ENCODE measurements at regions not wholly inside any gene's neighbourhood (a gene's known extent, or its start where the extent isn't known, plus 50 kb on each side); places are given as distances from the start of the nearest gene placed in this dataset.

DNA sequence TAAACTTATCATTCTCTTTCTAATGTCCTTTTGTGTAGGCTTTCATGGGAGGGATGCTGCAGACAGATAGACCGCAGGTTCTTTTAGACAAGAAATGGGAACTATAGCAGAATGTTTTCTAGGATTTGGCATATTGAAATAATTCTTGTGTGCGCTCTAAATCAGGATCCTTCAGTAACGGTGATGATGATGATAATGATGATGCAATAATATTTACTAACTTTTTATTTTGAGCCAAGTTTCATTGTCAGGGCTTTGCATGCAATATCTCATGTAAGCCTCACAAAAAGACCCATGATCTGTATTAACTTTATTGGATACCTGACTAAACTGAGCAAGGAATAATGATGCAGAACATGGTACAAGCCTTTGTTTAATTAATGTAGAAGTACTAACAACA is 280.1 kb downstream of the HAO1 start:
- DNase-seq = no peak

DNA sequence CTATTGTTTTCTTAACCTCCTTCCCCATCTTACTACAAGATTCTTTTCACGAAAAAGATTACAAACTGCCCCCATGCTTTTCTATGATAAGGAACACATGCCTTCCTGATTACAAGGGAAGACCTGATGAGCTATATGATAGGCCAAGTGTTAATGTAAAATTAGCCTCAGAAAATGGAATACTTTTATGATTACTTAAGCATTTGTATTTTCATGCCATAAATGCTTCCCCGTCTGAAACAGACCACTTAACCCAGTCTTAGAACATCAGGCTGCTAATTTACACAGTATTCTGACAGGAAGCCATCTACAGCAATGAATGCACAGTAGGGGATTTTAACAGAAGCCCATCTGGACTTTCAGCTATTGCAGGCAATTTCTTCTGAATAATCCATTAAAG is 274.9 kb downstream of the HAO1 start:
- DNase-seq = peak in 1 of 2 experiments; percentile 9

DNA sequence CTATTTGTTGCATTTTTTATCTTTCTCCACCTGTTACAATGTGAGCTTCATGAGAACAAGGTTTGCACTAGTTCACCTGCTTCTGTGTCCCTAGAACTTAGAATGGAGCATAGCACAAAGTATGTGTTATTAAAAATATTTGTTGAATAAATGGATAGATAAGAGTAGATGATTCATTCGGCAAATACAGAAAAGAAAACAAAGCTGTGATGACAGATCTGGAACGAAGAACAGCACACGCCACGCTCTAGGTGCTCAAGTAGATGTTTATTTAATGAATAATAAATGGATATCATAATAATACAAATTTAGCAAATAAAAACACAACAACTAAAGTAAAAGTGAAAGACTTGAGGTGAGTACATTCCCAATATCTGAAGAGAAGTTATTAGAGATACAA is 273.1 kb downstream of the HAO1 start:
- no peak for DNase-seq

DNA sequence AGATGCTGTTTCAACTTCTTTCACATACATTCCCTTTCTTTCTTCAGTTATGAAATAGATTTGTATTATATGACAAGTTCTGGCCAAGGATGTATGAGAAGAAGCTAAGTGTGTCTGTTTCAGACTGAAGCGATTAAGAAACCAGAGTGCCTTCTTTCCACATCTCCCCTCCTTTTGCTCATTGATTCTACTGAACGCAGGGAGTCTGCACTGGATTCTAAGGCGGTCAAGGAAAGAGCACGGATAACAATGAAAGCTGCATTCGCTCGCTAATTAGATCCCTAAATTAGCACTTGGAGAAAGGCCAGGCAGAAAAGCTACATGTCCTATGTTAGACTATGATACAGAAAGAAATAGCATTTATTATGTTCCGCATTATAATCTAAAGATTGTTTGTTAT is 267.7 kb downstream of the HAO1 start:
- no peak for DNase-seq

DNA sequence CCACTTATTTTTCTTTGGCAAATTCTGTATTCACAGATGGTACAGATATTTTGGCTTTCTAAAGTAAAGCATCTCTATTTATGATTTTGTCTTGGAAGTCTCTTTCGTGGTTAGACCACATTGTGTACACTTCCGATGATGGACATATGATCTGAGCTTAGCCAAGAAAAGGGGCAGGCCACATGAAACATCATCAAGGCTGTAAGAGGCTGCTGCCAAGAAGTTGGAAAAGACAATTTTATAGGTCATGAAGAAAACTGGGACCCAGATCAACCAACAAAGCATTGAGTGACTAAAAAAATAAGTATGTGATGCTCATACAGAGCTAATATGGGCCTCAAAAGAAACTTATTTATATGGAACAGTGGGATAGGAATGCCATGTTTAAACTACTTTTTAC is 266.4 kb downstream of the HAO1 start:
- no peak for DNase-seq

DNA sequence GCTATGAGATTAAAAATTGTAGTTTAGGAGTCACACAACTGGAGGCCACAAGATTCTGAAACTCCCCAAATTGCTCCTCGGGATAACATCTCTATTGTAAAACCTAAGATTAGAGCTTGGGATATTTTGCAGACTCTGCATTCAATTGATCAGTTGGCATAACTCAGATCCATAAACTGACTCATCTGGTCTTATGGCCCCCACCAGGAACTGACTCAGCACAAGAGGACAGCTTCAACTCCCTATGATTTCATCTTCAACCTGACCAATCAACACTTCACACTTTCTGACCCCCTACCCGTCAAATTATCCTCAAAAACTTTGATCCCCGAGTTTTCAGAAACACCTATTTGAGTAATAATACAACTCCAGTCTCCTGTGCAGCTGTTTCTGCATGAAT is 257.3 kb downstream of the HAO1 start:
- no peak for DNase-seq

DNA sequence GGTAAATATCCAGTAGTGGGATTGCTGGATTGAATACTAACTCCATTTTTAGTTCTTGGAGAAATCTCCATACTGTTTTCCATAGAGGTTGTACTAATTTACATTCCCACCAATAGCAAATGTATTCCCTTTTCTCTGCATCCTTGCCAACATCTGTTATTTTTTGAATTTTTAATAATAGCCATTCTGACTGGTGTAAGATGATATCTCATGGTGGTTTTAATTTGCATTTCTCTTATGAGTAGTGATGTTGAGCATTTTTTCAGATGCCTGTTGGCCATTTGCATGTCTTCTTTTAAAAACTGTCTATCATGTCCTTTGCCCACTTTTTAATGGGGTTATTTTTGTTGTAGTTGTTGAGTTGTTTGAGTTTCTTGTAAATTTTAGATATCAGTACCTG is 253.2 kb downstream of the HAO1 start:
- DNase-seq = no peak

DNA sequence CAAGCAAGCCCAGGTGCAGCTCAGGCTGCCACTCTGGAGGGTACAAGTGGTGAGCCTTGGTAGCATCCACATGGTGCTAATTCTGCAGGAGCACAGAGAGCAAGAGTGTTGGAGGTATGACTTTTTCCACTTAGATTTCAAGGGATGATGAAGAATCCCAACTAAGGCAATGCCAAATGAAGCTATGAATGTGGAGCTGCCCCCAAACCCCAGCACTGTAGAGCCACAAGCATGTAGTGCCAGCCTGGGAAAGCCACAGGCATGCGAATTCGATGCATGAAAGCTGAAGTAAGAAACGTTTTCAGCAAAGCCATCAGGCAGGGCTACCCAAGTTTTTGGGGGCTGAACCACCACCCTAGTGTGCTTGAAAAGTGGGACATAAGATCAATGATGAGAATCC is 251.1 kb downstream of the HAO1 start:
- no peak for DNase-seq

DNA sequence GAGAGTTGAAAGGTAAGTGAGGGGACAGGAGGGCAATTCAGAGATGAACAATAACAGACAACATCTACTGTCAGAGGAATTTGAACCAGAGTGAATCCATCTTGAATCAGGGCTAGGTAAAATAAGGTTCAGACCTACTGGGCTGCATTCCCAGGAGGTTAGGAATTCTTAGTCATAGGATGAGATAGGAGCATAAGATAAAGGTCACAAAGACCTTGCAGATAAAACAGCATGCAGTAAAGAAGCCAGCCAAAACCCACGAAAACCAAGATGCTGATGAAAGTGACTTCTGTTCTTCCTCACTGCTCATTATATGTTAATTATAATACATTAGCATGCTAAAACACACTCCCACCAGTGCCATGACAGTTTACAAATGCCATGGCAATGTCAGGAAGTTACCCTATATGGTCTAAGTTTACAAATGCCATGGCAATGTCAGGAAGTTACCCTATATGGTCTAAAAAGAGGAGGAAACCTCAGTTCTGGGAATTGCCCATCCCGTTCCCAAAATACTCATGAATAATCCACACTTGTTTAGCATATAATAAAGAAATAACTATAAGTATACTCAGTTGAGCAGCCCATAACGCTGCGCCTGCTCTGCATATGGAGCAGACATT is 248.5 kb downstream of the HAO1 start:
- DNase-seq = no peak

DNA sequence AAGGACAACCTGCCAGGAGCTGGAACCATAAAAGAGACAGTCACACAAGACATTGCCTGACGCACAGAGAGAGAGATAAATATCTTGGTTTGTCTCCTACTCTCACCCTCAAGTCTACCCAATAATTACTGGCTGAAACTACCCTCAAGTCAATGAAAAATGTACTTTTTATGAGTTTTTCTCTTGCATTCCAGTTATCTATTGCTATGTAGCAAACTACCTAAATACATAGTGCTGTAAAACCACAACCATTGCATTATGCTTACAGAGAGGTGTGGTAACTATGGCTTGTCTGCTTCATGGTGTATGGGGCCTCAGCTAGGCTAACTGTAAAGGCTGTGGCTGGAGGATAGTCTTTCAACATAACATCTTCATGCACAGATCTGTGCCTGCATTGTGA is 247.8 kb downstream of the HAO1 start:
- no peak for DNase-seq

DNA sequence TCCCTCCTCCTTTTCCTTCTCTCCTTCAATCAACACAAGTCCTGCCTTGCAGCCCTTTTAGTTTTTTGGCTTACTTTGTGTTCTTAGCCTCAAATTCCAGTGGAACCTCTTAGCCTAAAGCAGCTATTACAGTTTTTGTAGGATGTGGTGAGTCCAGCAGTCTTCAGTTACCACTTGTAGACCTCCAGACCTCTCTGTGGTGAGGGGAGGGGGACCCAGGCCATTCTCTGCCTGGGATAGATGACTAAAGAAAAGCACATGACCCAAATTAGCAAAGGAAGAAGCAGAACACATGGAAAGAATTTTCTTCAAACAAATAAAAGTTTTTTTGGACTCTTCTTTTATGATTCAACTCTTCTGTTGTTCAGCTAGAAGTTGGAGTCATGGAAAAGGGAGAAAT is 246.5 kb downstream of the HAO1 start:
- no peak for DNase-seq

DNA sequence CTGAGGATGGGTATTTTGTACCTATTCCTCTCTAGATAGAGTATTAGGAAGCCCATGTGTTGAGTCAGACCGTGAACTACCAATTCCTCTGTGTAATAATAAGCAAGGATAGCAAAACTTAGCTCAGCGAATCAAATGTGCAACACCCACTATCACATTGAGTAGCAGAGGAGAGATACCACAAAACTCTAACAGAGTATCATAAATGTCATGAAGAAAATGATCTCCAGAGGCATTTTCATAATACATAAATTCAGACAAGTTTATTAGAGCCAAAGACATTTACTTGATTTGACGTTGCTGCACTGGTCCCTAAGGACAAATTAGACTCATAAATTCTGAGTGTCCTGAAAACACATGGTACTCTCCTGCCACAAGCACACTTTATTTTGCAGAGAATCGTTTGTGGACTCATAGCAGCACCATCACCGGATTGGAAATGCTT is 245.2 kb downstream of the HAO1 start:
- DNase-seq = no peak

DNA sequence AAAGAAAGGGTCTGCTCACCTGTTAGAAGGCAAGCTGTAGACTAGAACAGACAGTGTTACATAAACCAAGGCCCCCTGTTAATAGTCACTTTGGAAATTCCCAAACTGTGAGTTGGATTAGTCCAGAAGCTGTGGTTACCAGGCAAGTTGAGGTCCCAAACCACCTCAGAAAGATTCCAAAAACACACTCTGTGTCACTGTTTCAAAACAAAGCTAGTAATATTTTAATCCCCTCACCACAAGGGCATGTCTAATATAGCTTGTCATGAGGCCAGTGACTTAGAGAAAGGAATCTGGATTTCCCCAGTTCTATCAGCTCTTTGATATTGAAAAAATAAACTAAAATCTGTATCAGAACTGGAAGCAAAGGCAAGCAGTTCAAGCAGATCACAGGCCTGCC is 244.6 kb downstream of the HAO1 start:
- no peak for DNase-seq

DNA sequence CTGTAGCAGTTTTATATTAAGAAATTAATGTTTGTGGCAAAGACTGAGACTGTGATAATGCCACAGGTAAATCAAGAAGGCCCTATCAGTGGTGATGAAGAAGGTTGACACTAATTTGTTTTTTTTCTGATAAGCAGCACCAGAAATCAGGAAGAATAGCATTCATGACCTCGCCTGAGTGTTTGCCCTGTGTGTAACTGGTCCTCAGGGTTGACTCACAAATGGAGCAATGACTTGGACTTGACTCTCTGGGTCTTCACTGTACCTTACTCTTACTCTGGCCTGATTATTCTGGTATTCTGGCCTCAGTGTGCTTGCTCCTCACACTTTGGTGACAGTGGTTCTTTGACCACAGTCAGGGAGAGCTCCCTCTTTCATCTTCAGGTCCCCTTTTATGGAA is 243.9 kb downstream of the HAO1 start:
- no peak for DNase-seq

DNA sequence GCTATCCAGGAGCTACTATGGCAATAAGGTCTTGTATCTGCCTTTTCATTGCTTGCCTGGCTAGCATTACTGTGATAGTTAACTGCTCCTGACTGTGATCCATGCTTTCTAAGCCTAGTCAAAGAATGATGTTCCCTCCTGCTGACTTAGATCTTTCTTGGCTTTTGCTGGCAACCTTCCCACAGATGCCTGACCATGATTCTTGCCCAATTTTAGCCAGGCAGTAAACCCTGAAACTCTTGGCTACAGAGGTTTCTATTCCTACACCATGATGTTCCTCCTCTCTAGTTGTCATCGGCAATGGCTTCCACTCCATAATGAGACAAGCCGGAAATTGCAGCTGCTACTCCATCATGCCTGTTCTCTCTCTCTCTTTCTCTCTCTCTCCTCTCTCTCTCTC is 238.1 kb downstream of the HAO1 start:
- DNase-seq = no peak

DNA sequence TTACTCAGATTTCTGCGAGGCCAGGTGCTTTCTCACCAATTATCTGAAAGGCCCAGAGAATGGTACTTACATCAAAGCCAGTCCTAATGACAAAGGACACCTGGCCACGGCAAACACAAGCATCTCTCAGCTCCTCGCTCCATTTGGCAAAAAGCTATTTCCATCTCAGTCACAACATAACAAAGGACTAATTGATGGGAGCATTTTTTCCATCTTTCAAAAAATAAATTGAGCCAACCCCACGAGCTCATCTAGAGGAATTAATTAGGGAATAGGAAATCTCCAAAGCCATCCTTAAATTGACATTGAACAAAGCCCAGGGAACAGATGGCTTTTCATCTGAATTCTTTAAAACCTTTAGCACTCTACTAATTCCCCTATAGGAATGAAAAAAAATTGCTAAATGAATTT is 236.7 kb downstream of the HAO1 start:
- peak; percentile 40 to 73 for DNase-seq

DNA sequence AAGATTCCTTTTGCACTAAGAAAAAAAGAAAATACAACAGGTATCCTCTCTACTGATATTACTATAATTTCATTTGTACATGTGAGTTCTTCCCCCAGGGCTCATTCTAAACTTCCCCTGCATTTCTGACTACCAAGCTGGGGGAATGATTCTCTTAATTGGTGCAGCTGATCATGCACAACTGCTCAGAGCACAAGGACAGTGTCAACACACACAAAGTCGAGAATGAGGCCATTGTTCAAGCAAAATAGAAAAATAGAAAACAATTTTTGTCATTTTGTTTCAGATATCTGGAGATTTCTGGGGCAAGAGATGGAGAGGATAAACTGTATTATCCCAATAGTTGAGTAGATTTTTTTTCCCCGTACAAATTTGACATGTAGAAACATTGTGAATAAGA is 236.3 kb downstream of the HAO1 start:
- peak; percentile 40 to 65 for DNase-seq

DNA sequence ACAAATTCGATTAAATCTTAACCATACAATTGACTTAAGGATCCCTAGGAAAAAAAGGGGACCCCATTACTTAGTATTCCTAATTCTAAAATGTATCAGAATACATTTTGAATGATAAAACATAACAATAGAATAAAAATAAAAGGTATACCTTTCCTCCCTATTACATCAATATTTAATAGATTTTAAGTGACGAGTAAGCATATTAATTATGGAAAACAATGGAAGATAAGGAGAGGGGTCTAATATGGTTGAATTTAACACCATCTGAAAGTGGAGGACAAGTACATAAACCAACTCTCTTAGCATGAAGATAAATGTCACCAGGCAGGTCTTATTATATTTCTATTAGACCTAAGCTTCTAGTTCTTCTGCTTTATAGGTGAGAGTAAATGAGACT is 232.1 kb downstream of the HAO1 start:
- DNase-seq = no peak

DNA sequence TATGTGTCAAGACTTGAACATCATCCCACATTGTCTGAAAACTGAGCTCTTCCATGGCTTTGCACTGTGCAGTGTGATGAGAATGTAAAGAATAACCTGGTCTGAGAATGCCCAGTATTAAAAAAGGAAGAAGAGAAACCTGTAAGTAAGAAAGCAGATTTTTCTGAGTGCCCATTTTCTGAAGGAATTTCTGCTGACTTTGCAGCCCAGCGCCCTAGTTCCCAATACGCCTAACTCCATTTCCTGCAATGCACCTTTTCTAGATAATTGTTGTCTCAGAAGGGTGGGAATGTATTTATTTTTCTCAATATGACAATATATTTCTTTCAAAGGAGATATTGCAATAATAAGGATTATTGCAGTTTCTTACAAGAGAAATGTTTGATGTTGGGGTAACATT is 231.5 kb downstream of the HAO1 start:
- no peak for DNase-seq

DNA sequence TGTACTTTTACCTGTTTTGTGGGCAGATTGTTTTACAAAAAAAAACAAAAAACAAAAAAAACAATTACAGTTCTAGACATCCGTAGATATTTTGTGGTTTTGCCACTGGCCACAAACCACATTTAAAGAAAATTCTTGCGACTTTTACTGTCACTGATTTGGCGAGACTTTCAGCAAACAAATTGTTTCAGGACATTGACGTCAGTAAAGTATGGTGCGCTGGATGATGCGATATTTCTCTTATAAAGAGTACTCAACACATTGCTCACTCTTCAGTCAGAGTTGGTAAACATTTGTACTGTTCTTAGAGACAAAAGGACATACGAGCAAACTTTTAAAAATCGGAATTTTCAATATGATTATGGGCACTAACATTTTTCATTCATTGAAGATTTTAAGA is 229.8 kb downstream of the HAO1 start:
- no peak for DNase-seq

DNA sequence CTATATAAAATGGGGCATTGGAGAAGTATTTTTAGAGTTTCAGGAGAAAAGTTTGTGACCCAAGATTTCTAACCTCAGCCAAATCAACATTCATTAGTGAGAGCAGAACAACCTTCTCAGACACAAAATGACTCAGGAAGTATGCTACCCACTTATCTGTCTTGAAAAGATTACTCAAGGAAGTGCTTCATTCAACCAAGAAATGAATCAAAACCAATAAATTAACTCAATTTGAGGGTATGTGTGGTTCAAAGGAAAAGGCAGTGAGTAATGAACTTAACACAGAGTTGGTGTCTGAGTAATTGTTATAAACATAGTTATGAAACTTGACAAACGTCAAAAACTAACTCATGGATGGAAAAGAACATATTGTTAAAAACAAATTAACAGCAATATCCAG is 227.6 kb downstream of the HAO1 start:
- no peak for DNase-seq

DNA sequence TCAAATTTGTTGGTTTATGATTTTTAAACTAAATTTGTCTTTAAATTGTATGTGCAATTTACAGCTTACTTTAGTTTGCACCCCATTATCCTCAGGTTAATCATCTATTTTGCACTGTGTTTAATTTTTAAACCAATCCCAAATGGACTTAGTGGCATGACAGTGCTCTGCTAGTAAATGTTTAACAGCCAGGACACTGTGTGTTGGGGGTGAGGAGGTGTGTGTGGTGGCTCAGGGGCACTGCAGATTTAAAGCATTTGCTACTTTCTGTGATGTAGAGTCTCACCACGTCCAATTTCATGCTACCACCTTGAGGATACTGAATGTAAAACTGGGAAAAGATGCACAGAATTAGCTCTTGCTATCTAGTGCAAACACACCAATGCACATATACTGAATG is 225.7 kb downstream of the HAO1 start:
- no peak for DNase-seq

DNA sequence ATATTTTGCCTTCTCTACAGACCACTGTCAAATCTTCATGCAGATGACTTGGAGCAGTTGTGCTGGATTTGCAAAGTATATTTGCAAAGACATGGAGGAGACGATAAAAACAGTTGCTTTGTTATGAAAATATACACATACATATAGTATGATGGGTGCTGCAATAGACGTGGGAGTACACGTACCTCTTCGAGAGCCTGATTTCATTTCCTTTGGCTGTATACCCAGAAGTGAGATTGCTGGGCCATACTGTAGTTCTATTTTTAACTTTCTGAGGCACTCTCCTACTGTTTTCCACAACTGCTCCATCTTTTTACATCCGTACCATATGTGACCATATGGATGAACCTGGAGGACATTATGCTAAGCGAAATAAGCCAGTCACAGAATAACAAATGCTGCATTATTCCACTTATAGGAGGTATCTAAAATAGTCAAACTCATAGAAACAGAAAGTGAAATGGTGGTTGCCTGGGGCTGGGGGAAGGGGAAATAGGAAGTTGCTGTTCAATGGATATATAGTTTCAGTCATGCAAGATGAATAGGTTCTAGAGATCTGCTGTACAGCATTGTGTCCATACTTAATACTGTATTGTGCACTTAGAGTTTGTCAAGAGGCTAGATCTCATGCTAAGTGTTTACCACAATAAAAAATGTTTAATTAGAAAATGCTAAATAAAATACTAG is 223.8 kb downstream of the HAO1 start:
- DNase-seq = peak; percentile 9 to 72

DNA sequence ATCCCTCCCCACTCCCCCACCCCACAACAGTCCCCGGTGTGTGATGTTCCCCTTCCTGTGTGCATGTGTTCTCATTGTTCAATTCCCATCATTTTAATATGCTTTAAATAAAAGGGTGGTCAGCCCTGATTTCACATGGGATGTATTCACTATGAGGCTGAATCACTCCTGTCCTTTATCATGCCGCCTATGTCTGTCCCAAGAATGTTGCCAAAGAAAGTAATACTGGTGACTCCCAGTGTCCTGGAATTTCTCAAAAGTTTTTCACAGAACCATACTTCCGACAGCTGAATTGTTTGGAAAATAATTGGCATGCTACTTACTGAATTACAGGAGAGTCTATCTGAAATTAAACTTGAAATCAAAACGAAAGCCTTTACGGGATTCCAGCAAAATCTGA is 217.7 kb downstream of the HAO1 start:
- DNase-seq = no peak

DNA sequence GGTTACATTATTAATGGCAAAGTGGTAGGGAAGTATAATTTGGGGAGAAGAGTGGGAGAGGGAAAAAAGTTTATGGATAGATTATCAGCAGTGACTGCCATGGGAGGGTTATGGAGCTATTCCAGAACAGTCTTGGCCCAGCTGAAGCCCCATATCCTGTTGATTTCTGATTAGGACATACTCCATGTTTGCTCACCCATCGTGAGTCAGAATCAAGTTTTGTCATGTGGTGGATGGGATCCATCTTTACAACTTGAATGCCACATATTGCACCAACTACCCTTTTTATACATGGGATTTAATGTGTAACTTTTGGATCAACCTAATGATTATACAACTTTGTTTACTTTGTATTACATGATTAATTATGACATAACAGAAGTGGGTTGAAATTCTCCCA is 217.0 kb downstream of the HAO1 start:
- no peak for DNase-seq
